GM12891 (cell line): ENCODE measurements at regions not wholly inside any gene's neighbourhood (a gene's known extent, or its start where the extent isn't known, plus 50 kb on each side); places are given as distances from the start of the nearest gene placed in this dataset.
"Not testable (repeated sequence)": the region's sequence is repeated elsewhere in the genome, so short reads cannot be mapped to it uniquely, and the experiment has no call there.

ENCODE experiments used
- DNase-seq: peaks from one replicate; pipeline ENCODE4 v3.0.0; 2011; ENCODE audit warnings: low spot score; ENCODE audit not compliant: insufficient read length
- FAIRE-seq: peaks from 2 replicates; lab custom pipeline; 2011; peaks lifted over from hg19 to GRCh38; lab: Jason Lieb, UNC
- PAX5 ChIP-seq: IDR thresholded peaks from 2 replicates; pipeline ENCODE4 v1.6.1; 2011; ENCODE audit warnings: low read length, moderate library complexity, mild to moderate bottlenecking; ENCODE audit not compliant: insufficient read depth, severe bottlenecking
- POLR2A ChIP-seq: IDR thresholded peaks from 2 replicates; pipeline ENCODE4 v1.6.1; 2011; ENCODE audit warnings: low read depth, low read length, control low read depth
- POLR2AphosphoS5 ChIP-seq: IDR thresholded peaks from 2 replicates; pipeline ENCODE4 v1.6.1; 2011; ENCODE audit warnings: low read depth, low read length, control low read depth
- POU2F2 ChIP-seq: IDR thresholded peaks from 2 replicates; pipeline ENCODE4 v1.6.1; 2011; ENCODE audit warnings: low read depth, mild to moderate bottlenecking, control low read depth, low read length, moderate library complexity
- SPI1 ChIP-seq: IDR thresholded peaks from 2 replicates; pipeline ENCODE4 v1.6.1; 2011; ENCODE audit warnings: low read depth, low read length, control low read depth
- TAF1 ChIP-seq: IDR thresholded peaks from 2 replicates; pipeline ENCODE4 v1.6.1; 2011; ENCODE audit warnings: low read depth, low read length, control low read depth

DNA sequence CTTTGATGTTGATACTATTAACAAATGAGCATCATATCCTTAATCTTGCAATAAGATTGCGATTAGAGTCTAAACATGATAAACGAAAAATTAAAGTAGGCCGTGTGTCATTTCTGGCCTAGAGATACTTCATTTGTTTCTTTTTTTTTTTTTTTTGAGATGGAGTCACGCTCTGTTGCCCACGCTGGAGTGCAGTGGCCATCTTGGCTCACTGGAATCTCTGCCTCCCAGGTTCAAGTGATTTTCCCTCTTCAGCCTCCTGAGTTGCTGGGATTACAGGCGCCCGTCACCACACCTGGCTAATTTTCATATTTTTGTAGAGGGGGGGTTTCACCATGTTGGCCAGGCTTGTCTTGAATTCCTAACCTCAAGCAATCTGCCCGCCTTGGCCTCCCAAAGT is 446.9 kb downstream of the PCNX1 start:
- DNase-seq: no peak
- TF ChIP-seq PAX5: peak; percentile 75
- TF ChIP-seq POLR2A: no peak
- TF ChIP-seq POLR2AphosphoS5: no peak
- no peak for TF ChIP-seq TAF1
- no peak for TF ChIP-seq POU2F2
- no peak for TF ChIP-seq SPI1
- no peak for FAIRE-seq

DNA sequence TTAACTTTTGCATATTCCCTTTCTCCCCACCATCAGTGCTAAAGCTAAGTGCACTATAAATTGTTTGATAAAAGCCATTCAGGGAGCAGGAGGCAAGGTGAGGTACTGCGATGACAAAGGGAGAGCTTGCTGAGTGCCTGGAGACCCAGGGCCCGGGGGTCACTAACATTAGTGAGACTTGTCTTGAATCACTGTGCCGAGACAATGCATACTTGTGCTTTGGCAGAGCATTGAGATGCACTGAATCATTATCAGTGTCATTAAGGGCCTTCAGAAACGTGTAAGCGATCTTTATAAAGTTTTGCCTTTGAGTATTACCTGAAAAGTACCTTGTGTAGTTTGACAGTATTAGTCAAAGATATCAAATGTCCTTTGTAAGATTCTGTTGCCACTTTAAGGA is 447.5 kb downstream of the PCNX1 start:
- no peak for DNase-seq
- TF ChIP-seq POLR2AphosphoS5 (no peak), POLR2A (0 out of 2 replicates have a peak, but pooled peaks have one; percentile 32)
- no peak for FAIRE-seq

DNA sequence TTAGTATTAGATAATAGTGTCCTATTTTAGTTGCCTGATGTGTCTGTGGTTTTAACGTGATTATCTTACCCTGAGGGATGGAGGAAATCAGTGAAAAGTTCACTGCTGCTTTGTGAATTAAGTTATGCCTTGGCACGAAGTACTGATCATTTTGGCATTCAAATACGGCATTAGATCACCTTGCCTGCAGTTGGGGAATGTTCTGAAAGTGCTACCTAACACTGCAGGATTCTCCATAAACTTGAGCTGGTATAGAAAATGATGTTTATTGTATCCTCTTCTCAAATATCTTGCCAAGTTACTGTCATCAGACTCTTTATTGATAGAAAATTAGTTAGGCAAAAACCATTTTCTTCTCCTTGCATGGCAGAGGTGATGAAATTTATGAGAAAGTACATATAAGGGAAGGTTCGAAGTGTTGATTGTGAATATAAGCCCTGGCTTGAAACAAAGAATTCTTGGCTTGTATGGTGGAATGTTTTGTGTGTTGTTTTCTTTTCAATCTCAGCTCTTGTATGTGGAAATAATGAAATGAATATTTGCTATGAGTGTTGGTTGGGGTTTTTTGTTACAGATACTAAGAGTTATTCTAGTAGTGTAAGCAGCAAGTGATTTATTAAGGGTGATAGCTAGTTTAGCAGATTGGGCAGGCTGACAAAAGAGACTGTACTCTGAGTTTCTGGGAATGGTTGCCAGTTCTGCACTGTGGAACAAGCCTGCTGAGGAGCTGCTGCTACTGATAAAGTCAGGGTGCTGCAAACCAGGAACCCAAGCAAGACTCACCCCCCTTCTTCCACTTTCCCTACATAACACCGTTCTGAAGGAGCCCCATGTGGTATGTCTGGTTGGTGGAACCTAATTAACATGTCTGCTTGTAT is 448.3 kb downstream of the PCNX1 start:
- peak; percentile 79 for FAIRE-seq
- no peak for DNase-seq
- TF ChIP-seq SPI1 (0 out of 2 replicates have a peak, but pooled peaks have one; percentile 7), POLR2AphosphoS5 (no peak)

DNA sequence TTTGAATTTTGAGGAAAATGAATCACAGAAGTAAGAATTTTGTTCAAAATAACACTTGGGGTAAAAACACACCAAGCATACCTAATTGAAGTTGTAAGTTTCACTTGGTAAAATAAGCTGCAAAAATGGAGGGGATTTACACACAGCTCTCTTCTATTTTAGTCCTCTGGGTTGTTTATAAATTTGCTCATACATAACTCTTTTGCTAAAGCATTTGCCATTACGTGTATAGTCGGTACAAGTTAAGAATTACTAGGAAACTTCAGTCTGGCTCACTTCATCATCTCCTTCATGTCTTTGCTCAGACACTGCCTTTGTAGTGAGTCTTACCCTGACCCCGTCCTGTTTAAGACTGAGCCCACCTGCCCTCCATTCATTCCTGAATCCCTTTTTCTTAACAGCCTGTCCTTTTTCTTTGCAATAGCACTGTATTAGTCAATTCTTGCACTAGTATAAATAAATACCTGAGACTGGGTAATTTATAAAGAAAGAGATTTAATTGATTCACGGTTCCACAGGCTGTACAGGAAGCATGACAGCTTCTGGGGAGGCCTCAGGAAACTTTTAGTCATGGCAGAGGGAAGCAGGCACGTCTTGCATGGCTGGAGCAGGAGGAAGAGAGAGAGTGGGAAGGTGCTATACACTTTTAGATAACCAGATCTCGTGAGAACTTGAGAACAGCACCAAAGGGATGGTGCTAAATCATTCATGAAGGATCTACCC is 451.1 kb downstream of the PCNX1 start:
- DNase-seq: no peak
- TF ChIP-seq PAX5 (no peak), SPI1 (no peak), POLR2A (no peak), POU2F2 (0 out of 2 replicates have a peak, but pooled peaks have one; percentile 8), POLR2AphosphoS5 (no peak), TAF1 (no peak)
- FAIRE-seq: no peak

DNA sequence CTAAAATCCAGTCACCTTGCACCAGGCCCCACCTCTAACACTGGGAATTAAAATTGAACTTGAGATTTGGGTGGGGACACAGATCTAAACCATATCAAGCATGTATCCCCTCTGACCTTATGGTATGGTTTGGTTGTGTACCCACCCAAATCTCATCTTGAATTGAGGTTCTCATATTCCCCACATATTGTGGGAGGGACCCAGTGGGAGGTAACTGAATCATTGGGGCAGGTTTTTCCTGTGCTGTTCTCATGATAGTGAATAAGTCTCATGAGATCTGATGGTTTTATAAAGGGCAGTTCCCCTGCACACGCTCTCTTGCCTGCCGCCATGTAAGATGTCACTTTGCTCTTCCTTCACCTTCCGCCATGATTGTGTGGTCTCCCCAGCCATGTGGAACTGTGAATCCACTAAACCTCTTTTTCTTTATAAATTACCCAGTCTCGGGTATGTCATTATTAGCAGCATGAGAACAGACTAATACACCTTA is 451.7 kb downstream of the PCNX1 start:
- peak; percentile 72 for FAIRE-seq
- not testable (repeated sequence) for DNase-seq

DNA sequence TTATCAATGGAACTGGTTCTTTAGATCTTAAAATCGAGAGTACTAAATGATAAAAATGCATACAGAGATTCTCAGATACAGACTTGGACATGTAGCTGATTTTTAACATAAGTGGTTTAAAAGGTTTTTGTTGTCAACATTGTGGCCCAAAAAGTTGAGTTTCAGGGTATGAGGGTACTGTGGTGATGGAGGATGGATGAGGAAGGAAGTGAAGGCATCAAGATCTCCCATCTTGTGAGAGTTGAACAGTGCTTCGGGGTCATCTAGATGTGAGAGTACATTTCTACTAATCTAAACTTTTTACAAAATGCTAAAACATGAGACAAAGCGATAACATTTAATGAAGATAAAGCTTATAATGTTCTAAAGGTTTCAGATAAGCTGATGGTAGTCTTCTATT is 452.6 kb downstream of the PCNX1 start:
- FAIRE-seq: no peak
- TF ChIP-seq SPI1 (peak; percentile 14; the same call in 1 of the 2 replicates), POU2F2 (no peak)
- DNase-seq: no peak

DNA sequence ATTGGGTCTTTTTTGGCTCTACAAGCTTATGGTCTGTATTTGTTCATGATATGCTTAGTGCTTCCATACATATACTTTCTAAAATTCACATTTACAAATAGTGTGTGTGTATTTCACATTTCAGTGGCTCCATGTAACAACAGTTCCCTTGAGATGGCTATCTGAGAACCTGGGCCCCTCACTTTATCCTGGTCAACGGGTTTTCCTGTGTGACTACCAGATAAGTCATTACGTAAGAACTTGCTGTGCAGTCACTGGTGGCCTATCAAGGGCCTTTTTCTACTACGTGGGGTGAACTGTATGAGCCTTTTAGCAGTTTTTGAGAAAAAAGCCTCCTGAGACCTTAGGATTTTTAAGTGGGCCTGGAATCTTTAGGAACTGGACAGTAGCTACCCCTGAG is 454.1 kb downstream of the PCNX1 start:
- FAIRE-seq: no peak
- TF ChIP-seq POLR2A (no peak), POU2F2 (no peak), TAF1 (no peak), POLR2AphosphoS5 (no peak), SPI1 (no peak), PAX5 (no peak)
- DNase-seq: no peak

DNA sequence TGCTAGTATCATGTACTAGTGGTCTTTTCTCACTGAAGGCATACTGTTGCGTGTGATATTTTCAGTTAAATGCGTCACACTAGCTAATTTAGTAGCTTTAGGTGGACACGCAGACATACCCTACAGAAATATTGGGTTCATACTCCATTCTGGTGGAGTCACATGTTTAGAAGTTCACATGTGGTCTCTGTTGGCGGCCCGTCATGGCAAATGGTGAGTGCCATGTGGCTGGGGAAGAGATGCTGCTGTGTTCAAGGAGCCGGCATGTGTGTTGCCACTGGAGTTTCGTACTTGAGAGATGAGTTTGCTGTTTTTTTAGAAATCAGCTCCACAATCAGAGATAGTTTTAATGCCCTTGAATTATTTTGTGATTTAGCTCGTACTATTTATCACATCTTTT is 454.6 kb downstream of the PCNX1 start:
- FAIRE-seq: peak; percentile 40
- TF ChIP-seq TAF1: no peak
- no peak for TF ChIP-seq PAX5
- TF ChIP-seq POLR2A: no peak
- TF ChIP-seq POLR2AphosphoS5: no peak
- TF ChIP-seq POU2F2: no peak
- no peak for TF ChIP-seq SPI1
- DNase-seq: no peak

DNA sequence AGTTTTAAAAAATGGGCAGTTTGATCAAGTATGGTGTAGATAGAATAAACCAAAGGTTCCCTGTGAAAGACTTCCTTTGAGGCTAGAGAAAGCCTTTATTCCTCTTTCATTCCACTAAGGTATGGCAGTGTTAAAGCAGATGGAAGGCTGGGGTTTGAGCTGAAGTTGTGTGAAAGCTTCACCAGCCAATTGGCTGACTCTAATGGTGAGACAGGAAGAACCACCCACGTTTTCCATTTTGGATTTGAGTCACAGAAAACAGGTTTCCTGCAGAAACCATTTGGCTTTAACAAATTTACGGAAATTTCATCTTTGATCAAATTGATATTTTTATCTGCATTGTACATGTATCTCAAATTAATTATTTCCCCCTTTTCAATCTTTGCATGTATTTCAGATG is 455.0 kb downstream of the PCNX1 start:
- no peak for FAIRE-seq
- TF ChIP-seq POLR2AphosphoS5: no peak
- TF ChIP-seq PAX5: no peak
- no peak for TF ChIP-seq POLR2A
- no peak for TF ChIP-seq TAF1
- no peak for TF ChIP-seq POU2F2
- no peak for TF ChIP-seq SPI1
- no peak for DNase-seq

DNA sequence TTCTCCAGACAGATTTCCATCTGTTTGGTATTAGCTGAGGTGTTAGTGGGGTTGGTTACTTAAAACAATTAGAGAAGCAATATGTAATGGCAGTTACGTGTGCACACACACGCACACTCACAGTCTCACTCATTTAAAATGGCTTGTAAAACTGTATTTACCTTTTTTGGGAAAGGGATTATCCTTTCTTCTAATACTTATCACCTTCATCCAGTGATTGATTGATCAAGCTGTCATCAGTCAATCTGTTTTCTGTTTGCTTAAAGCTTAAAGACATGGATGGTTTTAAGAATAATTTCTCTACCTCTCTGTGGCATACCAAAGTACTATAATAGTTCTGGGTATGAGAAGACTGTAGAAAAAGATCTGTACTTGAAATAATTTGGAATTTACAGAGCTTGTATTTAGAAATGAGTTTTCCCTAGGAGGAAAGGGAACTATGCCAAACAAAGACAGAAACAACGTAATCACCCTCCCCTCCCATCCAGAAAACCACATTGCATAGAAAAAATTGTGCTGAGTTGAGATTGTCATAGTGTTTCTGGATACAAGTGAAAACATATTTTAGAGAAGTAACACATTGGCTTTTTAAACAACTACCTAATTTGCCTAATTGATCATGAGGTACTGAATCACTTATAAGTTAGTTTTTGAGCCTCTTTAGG is 455.8 kb downstream of the PCNX1 start:
- TF ChIP-seq SPI1 (no peak), POLR2AphosphoS5 (no peak), POU2F2 (no peak), POLR2A (no peak), PAX5 (no peak), TAF1 (no peak)
- FAIRE-seq: peak; percentile 62
- DNase-seq: no peak
